ENCODE measurements at regions not wholly inside any gene's neighbourhood (a gene's known extent, or its start where the extent isn't known, plus 50 kb on each side); places are given as distances from the start of the nearest gene placed in this dataset.

GRCh38 chr12:125583071-125583470 is 517.8 kb downstream of the AACS start:
- DNase-seq: no peak

GRCh38 chr12:125586441-125586840 is 521.2 kb downstream of the AACS start:
- DNase-seq: no peak

DNA sequence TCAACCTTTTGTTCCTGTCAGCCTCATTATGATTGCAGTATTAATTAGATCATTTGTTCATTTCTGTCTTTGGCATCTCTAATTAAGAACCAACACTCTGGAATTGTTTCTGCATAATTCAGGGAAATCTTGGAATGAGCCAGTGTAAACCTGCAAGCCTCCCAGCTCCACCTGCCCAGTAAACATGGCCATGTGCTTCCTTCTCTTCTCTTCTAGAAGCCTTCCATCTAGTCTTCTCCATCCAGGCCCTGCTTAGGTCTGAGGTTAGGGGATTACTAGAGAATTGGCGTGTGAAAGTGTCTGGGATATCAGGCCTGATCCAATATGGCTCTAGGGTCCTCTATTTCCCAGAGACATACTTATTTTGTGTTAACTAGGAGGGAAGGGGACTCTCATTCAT is 528.0 kb downstream of the AACS start:
- no peak for DNase-seq

GRCh38 chr12:125604976-125605375 is 539.7 kb downstream of the AACS start:
- DNase-seq: no peak

GRCh38 chr12:125606312-125606711 is 541.1 kb downstream of the AACS start:
- no peak for DNase-seq

DNA sequence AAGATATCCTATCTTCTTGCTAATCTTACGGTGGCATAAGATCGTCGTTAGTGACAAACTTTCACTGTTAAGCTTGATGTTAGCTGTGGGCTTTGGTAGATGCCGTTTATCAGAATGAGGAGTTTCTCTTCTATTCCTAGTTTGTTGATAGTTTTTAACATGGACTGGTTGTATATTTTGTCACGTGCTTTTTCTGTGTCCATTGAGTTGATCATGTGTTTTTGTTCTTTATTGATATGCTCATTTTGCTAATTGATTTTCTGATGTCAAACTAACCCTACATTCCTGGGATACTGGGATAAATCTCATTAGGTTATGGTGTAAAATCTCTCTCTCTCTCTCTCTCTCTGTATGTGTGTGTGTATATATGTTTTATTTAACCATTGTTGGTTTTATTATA is 545.1 kb downstream of the AACS start:
- no peak for DNase-seq

DNA sequence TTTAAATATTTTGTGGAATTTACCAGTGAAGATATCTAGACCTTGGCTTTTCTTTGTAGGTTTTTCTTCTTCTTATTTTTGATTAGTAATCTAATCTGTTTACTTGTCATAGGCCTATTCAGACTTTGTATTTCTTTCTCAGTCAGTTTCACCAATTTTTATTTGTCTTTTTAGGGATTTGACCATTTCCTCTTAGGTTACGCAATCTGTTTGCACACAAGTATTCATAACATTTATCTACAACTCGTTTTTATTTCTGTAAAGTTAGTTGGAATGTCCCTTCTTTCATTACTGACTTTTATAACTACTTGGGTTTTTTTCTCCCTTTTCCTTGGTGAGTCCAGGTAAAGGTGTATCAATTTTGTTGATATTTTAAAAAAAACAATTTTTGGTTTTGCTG is 545.7 kb downstream of the AACS start:
- no peak for DNase-seq

DNA sequence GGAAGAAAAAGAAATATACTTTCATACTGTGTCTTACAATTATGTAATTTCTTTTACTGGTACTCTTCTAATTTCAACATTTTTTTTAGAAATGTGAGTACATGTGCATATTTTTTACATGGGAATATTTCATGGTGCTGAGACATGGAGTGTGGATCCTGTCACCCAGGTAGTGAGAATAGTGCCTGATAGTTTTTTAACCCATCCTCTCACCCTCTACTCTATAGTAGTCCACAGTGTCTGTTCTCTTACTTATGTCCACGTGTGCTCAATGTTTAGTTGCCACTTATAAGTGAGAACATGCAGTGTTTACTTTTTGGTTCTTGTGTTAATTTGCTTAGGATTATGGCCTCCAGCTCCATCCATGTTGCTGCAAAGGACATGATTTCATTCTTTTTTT is 548.8 kb downstream of the AACS start:
- no peak for DNase-seq

GRCh38 chr12:125619723-125620122 is 554.5 kb downstream of the AACS start:
- no peak for DNase-seq

DNA sequence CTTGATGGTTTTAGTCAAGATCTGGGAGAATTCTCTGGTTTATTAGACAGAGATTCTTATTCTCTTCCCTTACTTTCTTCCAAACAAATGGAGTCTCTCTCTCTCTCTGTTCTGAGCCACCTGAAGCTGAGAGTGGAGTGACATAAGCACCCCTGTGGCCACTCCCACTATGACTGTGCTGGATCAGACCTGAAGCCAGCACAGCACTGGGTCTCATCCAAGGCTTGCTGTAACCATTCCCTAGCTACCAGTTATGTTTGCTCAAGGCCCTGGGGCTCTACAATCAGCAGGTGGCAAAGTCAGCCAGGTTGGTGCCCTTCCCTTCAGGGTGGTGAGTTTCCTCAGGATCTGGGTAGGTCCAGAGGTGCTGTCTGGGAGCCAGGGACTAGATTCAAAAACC is 568.5 kb downstream of the AACS start:
- DNase-seq: no peak

- DNase-seq: no peak
Observed at GRCh38 chr12:125634813-125635212, 569.6 kb downstream of the AACS start.

- no peak for DNase-seq
Observed at GRCh38 chr12:125639826-125640225, 574.6 kb downstream of the AACS start.

DNA sequence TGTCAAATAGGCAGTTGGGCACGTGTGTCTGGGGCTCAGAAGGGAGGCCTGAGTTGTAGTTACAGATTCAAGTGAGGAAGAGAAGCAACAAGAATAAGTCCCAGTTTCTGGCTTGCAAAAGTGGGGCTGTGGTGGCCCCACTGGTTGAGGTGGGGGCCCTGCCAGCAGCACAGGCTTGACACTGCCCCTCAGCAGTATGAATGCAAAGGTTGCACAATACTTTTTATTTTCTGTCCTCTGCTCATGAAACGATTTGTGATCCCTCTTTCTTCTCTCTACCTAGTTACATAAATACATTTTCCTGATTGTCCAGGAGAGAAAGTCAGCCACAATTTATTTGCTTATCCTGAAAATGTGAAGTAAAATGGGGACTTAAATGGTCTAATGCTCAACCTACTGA is 577.8 kb downstream of the AACS start:
- DNase-seq: no peak

GRCh38 chr12:125645724-125646123 is 580.5 kb downstream of the AACS start:
- DNase-seq: no peak

DNA sequence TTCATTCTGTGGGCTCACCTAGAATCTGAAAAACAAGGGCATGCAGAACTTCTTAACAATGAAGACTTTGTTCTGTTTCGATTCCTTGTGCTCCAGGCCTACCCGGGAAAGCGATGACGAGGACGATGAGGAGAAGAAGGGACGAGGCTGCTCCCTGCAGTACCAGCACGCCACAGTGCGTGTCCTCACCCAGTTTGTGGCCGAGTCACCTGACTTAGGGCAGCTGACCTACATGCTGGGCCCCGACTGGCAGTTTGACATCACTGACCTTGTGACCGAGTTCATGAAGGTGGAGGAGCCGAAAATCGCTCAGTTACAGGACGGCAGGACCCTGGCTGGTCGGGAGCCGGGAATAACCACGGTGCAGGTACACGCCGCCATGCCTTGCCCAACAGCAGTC is 585.4 kb downstream of the AACS start:
- DNase-seq: no peak

DNA sequence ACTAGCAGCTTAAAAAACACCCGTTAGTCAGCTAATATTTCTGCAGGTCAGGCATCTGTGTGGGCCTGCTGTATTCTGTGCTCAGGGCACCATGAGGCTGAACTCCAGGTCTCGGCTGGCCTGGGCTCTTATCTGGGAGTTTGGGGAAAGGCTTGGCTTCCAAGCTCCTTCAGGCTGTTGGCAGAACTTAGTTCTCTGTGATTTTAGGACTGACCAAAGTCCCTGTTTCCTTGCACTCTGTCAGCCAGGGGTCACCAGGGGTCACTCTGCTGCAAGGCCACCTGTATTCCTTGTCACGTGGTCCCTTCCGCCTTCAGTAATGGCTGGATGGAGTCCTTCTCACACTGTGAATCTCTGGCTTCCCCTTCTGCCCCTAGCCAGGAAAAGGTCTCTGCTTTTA is 586.4 kb downstream of the AACS start:
- DNase-seq: no peak

- no peak for DNase-seq
Observed at GRCh38 chr12:125652681-125653080, 587.4 kb downstream of the AACS start.

DNA sequence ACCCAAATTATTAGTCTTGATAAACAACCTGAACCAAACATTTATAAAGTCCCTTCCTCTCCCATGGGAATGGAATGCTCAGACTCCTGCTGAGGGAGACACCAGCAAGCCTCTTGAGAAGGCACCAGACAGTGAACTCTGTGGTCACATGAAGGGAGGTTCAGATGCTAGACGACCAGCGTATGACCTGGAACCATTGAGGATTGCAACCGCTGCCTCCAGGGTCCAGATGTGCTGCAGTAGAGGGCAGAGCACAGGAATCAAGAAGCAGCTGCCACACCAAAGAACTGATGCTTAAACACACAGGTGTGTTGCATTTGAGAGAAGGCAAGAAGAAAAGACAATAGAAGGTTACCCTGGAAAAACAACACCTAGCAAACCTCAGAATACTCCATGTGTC is 592.4 kb downstream of the AACS start:
- no peak for DNase-seq

GRCh38 chr12:125674554-125675338 is 609.5 kb downstream of the AACS start:
- no peak for DNase-seq

GRCh38 chr12:125676366-125676765 is 611.1 kb downstream of the AACS start:
- no peak for DNase-seq

- DNase-seq: no peak
Observed at GRCh38 chr12:125677829-125678228, 612.6 kb downstream of the AACS start.

DNA sequence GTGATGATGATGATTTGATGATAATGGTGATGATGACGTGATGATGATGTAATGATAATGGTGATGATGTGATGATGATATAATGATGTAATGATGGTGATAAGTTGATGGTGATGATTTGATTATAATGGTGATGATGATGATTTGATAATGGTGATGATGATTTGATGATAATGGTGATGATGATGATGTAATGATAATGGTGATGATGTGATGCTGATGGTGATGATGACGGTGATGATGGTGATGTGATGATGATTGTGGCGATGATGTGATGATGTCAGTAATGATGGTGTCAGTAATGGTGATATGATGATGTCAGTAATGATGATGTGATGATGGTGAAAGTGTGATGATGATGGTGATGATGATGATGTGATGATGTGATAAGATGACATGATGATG is 613.4 kb downstream of the AACS start:
- DNase-seq: no peak

DNA sequence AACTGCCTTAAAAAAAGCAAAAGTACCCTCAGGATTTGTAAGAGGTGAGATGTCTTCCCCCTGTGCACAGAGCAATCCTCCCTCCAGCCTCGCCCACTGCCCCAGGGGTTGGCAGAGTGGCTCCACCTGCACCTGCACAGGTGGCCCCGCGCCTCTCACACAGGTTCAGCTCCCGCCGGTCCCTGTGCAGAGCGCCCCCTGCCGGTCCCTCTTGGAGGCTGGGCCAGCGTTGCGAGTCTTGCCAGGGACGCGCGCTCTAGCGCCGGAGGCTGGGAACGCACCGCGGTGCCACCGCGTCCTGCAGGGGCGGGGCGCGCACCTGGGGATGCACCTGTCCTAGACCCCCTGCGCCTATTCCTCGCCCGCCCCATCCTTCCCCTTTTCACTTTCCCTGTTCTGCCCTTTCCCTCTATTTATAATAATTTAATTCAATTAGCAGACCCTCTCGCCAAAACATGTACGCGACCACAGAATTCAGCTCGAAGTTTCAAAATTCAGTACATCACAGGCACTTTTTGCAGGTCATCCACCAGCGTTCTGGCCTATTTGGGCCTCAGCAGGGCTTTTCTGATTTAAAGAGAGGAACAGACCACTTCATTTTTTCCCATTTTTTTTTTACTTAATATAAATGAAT is 618.6 kb downstream of the AACS start:
- peak; percentile 46 to 52 for DNase-seq

DNA sequence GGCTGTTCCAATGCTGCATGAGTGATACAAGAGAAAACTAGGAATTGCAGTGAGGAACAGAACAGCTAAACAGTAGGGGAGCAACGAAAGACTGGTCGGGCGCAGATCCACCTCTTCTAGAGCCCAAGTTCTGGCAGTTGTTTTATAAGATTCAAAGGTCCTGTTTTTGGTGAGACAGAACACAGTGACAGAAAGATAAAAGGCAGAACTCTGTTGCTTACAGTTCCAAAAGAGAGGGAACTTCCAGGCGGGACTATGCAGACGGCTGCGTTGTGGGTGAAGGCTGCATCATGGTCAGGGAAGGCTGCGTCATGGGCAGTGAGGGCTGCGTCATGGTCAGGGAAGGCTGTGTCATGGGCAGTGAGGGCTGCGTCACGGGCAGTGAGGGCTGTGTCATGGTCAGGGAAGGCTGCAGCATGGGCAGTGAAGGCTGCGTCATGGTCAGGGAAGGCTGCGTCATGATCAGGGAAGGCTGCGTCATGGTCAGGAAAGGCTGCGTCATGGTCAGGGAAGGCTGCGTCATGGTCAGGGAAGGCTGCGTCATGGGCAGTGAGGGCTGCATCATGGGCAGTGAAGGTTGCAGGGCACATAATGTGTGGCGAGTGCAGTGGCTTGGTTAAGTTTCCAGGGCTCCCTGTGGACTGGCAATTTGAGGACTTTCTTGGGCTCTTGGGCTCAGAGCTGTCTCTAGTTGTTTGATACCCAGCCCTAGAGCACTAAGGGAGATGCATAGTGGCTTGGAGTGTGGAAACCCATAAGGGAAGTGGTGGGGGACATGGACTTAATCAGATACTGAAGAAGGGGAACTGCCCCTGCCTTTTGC is 619.9 kb downstream of the AACS start:
- no peak for DNase-seq

All from activated CD4-positive, alpha-beta T cell treated with anti-CD3 and anti-CD28 coated beads, Interleukin-2, amount 50 U/mL, for 48 hours (primary cell).